ENCODE measurements at regions not wholly inside any gene's neighbourhood (a gene's known extent, or its start where the extent isn't known, plus 50 kb on each side); places are given as distances from the start of the nearest gene placed in this dataset.
A peak's percentile ranks its signal among the peaks of the same experiment; 100 is the strongest.

DNA sequence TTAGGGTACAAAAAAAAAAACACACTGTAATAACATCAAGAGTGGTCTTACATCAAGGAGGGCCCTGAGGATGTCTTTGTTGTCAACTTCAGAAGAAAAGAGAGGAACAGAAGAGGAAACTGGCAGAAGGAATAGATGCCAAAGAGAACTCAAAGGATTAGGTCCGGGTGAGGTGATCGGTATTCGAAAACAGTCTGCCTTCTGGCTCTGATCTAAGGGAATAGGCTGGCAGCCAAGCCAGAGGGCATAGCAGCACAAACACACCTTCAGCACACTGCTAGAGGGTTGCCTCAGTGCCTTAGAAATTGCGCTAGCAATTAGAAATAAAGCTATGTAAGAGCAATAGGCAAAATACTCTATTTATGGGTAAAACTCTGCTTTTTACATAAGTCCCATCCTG is 91.4 kb upstream of the TTC29 start:
- H3K27me3 ChIP-seq (replicated peaks) = peaks cover 7% of the 10 kb centered on the region; the same call in 1 of the 2 replicates
- no peaks in the 10 kb centered on the region for H3K4me1 ChIP-seq (replicated peaks)
- no peaks in the 10 kb centered on the region for H3K9me3 ChIP-seq (replicated peaks)
- H3K36me3 ChIP-seq = no peaks in the 10 kb centered on the region
- no peak for DNase-seq (ENCODE audit: low read depth in 1 of 2, low spot score in 2 of 2)
- H3K27ac ChIP-seq = no peak overlapping the region
- H3K4me3 ChIP-seq = no peak overlapping the region

DNA sequence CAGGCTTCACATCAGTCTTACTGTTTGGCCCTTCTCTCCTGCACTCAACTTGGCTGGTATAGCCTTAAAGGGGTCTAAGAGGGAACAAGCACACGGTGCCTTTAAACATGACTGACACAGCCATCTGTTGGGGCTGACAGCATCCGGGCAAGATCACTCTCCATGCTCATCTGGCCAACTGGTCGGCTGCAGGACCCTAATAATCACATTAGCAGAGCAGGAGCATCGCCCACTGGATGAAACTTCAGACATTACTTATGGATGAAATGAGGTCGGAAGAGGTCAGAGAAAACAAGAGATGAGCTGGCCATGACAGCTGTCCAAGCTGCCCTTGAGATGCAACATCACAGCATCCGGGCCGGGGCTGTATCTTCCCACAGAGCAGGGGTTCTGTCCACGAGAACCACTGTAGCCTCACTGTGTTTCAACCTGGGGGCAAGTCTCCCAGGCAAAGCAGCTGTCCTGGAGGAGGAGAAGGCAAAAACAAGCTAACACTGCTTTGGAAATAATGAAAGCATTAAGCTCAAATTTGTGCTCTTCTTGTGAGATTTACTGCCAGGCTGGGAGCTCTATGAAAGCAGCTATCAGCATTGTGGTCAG is 94.4 kb upstream of the TTC29 start:
- H3K36me3 ChIP-seq = no peaks in the 10 kb centered on the region
- H3K27me3 ChIP-seq (replicated peaks) = peaks cover 13% of the 10 kb centered on the region; the same call in 1 of the 2 replicates
- no peaks in the 10 kb centered on the region for H3K9me3 ChIP-seq (replicated peaks)
- no peak overlapping the region for H3K4me3 ChIP-seq
- no peaks in the 10 kb centered on the region for H3K4me1 ChIP-seq (replicated peaks)
- DNase-seq (ENCODE audit: low read depth in 1 of 2, low spot score in 2 of 2) = no peak
- no peak overlapping the region for H3K27ac ChIP-seq

DNA sequence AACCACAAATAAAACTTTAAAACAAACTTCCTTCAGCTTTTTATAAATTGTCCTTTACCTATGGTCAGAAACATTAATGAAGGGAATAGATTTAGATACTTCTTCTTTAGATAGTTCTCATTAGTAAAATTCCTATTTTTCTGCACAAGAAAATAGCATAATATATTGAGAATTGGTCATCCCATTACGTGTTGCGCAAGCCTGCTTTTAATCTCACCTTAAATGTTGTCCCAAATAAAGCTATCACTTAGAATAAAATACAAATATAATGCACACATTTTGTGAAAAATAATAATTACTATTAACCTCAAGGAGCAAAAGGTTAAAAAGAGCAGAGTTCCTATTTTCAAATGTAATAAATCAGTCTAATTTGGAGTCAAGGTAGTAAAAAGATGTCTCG is 95.2 kb upstream of the TTC29 start:
- no peak for DNase-seq (ENCODE audit: low read depth in 1 of 2, low spot score in 2 of 2)
- H3K9me3 ChIP-seq (replicated peaks) = no peaks in the 10 kb centered on the region
- no peak overlapping the region for H3K27ac ChIP-seq

DNA sequence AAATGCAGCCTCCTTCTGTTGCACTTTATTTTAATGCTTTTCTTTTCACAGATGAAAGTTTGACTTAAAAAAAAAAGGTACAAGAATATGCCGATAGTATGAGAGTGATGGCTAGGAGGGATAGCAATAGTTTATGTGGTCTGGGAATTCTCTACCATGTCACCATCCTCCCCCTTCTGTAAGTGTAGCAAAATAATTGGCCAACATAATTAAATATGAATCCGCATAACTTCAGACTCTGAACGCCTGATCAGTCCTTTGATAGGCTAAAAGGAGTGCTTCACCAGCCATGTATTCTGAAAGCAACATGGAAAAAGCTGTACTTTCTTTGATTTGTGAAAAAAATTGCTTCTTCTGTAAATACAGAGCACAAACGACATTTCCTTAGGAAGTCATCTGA is 95.7 kb upstream of the TTC29 start:
- no peak for DNase-seq (ENCODE audit: low read depth in 1 of 2, low spot score in 2 of 2)
- Histone ChIP-seq H3K4me1 (replicated peaks) (no peaks in the 10 kb centered on the region), H3K4me3 (no peak overlapping the region), H3K27me3 (replicated peaks) (peaks cover 13% of the 10 kb centered on the region; the same call in 1 of the 2 replicates), H3K36me3 (no peaks in the 10 kb centered on the region), H3K9me3 (replicated peaks) (no peaks in the 10 kb centered on the region), H3K27ac (no peak overlapping the region)

More for the DNA sequence above, 95.2 kb upstream of the TTC29 start:
- Histone ChIP-seq H3K27me3 (replicated peaks) (peaks cover 13% of the 10 kb centered on the region; the same call in 1 of the 2 replicates), H3K36me3 (no peaks in the 10 kb centered on the region), H3K4me1 (replicated peaks) (no peaks in the 10 kb centered on the region), H3K4me3 (no peak overlapping the region)

DNA sequence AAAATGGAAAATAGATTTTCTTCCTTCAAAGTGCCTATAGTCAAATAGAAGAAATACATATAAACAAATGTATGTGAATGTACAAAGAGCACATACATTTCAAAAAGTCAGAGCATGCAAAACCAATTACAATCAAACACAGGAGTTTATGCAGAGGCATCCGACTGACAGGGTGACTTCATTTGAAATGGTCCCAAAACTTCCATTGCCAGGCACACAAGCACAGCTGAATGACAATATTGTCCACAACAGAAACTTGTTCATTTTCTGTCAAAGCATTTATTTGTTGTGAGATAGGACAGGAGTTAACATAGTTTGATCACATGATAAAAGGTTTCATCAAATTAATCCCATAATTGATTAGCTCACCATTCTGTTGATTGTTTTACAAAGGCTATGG is 96.4 kb upstream of the TTC29 start:
- Histone ChIP-seq H3K4me1 (replicated peaks) (no peaks in the 10 kb centered on the region), H3K36me3 (no peaks in the 10 kb centered on the region), H3K27ac (no peak overlapping the region), H3K9me3 (replicated peaks) (no peaks in the 10 kb centered on the region), H3K27me3 (replicated peaks) (peaks cover 13% of the 10 kb centered on the region; the same call in 1 of the 2 replicates), H3K4me3 (no peak overlapping the region)
- no peak for DNase-seq (ENCODE audit: low read depth in 1 of 2, low spot score in 2 of 2)

DNA sequence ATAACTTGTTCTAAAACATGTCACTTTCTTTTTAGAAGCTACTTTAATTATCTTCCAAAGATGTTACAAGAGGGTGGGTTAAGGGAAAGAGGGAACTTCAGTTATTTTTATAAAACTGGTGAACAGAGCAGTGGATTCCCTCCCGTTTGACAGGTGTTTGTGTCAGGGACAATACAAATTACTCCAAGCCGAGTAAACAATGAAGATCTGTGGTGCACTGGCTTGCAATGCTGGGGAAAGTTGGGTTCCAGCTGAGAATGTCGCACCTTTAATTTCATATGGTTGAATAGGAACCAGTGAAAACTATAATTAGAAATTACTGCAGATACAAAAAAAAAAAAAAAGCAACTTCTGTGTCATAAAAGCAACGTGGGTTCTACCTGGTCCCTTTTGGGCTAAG is 98.6 kb upstream of the TTC29 start:
- no peaks in the 10 kb centered on the region for H3K9me3 ChIP-seq (replicated peaks)
- no peak for DNase-seq (ENCODE audit: low read depth in 1 of 2, low spot score in 2 of 2)
- no peaks in the 10 kb centered on the region for H3K36me3 ChIP-seq
- no peak overlapping the region for H3K27ac ChIP-seq
- H3K27me3 ChIP-seq (replicated peaks) = peaks cover 13% of the 10 kb centered on the region; the same call in 1 of the 2 replicates
- no peaks in the 10 kb centered on the region for H3K4me1 ChIP-seq (replicated peaks)
- H3K4me3 ChIP-seq = no peak overlapping the region

DNA sequence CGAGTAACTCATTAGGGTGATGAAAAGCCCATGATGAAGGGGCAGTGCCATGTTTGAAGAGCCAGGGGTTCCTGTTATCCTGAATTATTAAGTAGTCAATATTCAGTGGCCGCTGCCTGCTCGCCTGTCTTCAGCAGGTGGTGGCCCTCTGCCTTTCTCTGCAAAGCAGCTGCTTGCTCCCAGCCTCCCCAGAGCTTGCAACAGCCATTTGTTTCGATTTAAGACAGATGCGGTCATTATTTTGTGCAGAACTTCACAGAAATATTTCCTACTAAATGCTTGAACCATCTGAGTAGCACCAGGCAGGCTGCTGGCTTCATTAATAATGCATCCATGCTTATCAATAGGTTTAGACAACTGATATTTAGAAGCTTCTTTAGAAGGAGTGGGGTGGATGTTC is 104.3 kb upstream of the TTC29 start:
- Histone ChIP-seq H3K27ac (no peak overlapping the region), H3K36me3 (no peaks in the 10 kb centered on the region), H3K4me3 (no peak overlapping the region), H3K27me3 (replicated peaks) (no peaks in the 10 kb centered on the region), H3K9me3 (replicated peaks) (no peaks in the 10 kb centered on the region), H3K4me1 (replicated peaks) (no peaks in the 10 kb centered on the region)
- DNase-seq (ENCODE audit: low read depth in 1 of 2, low spot score in 2 of 2) = no peak

DNA sequence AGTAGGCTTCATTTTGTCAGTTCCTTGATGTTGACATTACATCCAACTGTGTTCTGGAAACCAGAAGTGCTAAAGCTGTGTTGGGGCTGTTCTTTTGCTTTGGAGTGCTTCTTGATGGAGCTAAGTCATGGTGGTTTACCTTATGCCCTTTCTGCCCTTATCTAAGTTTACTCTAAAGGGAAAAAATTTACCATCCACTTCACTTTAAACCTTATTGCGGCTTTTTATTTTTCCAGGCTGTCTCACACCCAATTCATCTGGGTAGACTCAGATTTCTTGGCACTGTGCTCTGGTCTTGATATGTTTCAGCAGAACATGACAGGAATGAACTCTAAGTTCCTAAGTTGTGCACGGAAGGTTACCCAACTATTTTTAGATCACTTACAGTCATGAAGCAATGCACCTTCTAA is 104.7 kb upstream of the TTC29 start:
- Histone ChIP-seq H3K9me3 (replicated peaks) (no peaks in the 10 kb centered on the region), H3K36me3 (no peaks in the 10 kb centered on the region), H3K27ac (no peak overlapping the region), H3K27me3 (replicated peaks) (no peaks in the 10 kb centered on the region), H3K4me3 (no peak overlapping the region), H3K4me1 (replicated peaks) (no peaks in the 10 kb centered on the region)
- DNase-seq (ENCODE audit: low read depth in 1 of 2, low spot score in 2 of 2) = no peak

DNA sequence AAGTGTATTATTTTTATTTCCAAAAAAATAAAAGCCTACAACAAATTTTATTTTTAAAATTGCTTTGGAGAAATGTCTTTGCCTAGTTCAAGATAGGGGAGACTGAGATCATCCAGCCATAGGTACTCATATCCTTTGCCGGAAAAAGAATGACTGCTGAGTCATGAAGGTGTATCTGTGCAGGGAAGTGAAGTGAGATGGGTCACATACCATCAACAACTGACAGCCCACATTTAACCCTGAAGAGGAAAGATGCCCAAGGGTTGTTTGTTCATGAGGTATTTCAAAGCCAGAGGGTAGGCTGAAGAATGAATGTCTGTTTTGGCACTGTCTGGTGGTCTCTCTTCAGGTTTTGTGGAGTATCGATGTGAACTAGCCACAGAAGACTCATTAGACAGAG is 106.7 kb upstream of the TTC29 start:
- Histone ChIP-seq H3K27ac (no peak overlapping the region), H3K9me3 (replicated peaks) (no peaks in the 10 kb centered on the region), H3K4me1 (replicated peaks) (peaks cover 5% of the 10 kb centered on the region; the same call in 1 of the 2 replicates), H3K27me3 (replicated peaks) (no peaks in the 10 kb centered on the region), H3K36me3 (no peaks in the 10 kb centered on the region), H3K4me3 (no peak overlapping the region)
- no peak for DNase-seq (ENCODE audit: low read depth in 1 of 2, low spot score in 2 of 2)

DNA sequence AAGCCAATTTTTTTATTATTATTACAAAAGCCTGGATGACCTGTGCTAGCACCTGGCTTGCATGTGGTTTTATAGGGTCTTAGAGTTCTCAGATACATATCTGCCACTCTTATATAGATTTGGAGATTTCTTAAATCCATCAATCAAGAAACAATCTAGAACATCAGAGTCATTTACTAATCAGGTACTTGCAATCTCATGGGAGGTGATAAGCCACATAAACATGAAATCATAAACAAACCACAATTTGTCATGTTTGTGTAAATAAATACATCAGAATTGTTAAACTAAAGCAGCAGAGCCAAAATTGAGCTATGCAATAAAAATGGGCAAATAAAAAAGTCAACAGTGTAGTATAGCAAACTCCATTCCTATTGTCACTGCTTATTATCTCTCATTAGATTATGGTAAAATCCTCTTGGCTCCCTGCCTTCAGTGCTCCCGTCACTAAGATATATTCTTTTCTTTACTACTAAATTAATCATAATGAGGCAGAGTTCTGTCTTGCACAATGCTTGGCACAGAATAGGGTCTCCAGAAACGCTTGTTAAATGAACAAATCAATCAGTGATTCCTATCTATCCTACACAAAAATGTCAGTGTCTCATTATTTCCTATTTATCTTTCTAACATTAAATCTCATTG is 108.7 kb upstream of the TTC29 start:
- no peak overlapping the region for H3K4me3 ChIP-seq
- H3K4me1 ChIP-seq (replicated peaks) = peaks cover 15% of the 10 kb centered on the region; the same call in 1 of the 2 replicates
- no peak overlapping the region for H3K27ac ChIP-seq
- no peaks in the 10 kb centered on the region for H3K36me3 ChIP-seq
- no peak for DNase-seq (ENCODE audit: low read depth in 1 of 2, low spot score in 2 of 2)
- H3K9me3 ChIP-seq (replicated peaks) = no peaks in the 10 kb centered on the region
- no peaks in the 10 kb centered on the region for H3K27me3 ChIP-seq (replicated peaks)

DNA sequence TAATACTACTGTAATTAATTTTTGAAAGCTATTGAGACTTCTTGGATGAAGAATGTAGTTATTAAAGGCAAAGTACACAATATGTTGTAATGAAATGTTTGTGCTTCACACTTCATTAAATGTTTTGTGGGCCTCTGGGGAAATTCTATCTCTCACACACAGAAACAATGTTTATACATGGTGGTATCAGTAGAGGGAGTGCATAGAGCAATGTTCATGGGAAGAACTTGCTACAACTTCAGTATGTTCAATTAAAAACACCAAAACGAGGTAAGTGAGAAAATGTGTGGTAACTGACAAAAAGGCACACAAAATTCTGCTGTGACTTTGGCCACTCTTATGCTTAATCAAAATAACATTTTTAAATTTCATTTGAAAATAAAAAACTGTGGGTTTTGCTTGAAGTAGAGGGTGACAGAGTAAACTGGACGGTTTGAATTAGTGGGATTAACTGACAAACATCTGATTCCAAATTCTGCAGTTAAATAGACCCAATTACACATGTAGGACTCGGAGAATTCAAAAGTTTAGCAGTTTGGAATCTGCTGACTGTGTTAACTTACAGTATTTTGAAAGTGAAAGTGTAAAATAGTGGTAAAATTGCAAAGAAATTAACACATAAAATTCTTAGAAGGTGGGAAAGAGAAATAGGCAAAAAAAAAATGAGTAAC is 111.4 kb upstream of the TTC29 start:
- Histone ChIP-seq H3K27me3 (replicated peaks) (no peaks in the 10 kb centered on the region), H3K9me3 (replicated peaks) (no peaks in the 10 kb centered on the region), H3K36me3 (no peaks in the 10 kb centered on the region), H3K27ac (peak overlapping the region; percentile 78), H3K4me3 (peak overlapping the region; percentile 32), H3K4me1 (replicated peaks) (peaks cover 15% of the 10 kb centered on the region; the same call in 1 of the 2 replicates)
- DNase-seq (ENCODE audit: low read depth in 1 of 2, low spot score in 2 of 2) = no peak

DNA sequence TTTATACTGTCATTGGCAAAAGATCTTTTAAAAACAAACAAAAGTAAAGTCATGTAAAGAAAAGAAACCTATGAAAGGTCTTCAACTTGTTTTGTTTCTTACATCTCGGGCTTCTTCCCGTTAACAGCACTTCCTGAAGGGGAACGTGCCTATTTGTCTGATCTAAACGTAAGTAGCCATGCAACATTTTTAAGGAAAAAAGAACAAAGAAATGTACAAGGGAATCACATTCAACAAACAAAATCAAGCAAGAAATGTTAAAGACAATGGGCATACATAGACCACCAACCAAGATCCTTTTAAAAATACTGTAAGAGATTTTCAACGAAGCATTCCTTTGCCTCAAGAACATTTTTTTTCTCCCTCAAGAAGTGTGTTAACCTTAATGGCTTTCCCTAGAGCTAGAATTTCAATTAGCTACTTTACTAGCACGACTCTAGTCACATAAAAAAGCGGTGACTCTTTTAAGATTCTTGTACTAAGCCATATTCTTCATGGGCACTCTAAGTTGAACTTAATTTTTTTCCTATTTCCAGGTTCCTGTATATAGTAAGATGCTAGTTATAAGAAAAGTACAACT is 112.0 kb upstream of the TTC29 start:
- H3K36me3 ChIP-seq = no peaks in the 10 kb centered on the region
- peaks cover 15% of the 10 kb centered on the region; the same call in 1 of the 2 replicates for H3K4me1 ChIP-seq (replicated peaks)
- no peaks in the 10 kb centered on the region for H3K9me3 ChIP-seq (replicated peaks)
- H3K27me3 ChIP-seq (replicated peaks) = no peaks in the 10 kb centered on the region
- DNase-seq (ENCODE audit: low read depth in 1 of 2, low spot score in 2 of 2) = peak in 1 of 2 experiments; percentile 78
- peak overlapping the region; percentile 32 for H3K4me3 ChIP-seq
- H3K27ac ChIP-seq = peak overlapping the region; percentile 78

DNA sequence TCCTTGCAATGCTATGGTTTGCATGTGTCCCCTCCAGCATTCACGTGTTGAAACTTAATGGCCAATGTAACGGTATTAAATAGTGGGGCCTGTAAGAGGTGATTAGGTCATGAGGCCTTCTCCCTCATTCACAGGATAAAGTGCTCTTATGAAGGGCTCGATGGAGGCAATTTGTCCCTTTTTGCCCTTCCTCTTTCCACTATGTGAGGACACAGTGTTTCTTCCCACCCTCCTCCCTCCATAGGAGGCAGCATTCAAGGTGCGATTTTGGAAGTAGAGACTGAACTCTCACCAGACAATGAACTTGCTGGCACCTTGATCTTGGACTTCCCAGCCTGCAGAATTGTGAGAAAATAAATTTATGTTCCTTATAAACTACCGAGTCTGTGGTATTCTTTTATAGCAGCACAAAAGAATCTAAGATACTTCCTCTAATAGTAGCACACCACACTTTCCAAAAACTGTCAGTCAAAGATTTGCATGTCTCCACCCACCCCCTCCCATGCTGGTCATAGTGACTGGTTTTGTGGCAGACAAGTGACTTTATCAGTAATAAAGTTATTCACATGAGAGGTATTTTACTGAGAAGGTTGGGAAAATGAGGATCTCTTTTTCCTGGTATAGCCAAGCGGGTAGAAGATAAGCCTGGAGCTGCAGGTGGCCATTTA is 113.5 kb upstream of the TTC29 start:
- Histone ChIP-seq H3K9me3 (replicated peaks) (no peaks in the 10 kb centered on the region), H3K36me3 (no peaks in the 10 kb centered on the region), H3K4me1 (replicated peaks) (peaks cover 15% of the 10 kb centered on the region; the same call in 1 of the 2 replicates), H3K27ac (no peak overlapping the region), H3K4me3 (no peak overlapping the region), H3K27me3 (replicated peaks) (no peaks in the 10 kb centered on the region)
- DNase-seq (ENCODE audit: low read depth in 1 of 2, low spot score in 2 of 2) = no peak
